GM19238 (cell line): ENCODE measurements at regions not wholly inside any gene's neighbourhood (a gene's known extent, or its start where the extent isn't known, plus 50 kb on each side); places are given as distances from the start of the nearest gene placed in this dataset.
"Not testable (repeated sequence)": the region's sequence is repeated elsewhere in the genome, so short reads cannot be mapped to it uniquely, and the experiment has no call there.

ENCODE experiments used
- DNase-seq: peaks from one replicate; pipeline ENCODE4 v3.0.0; 2011; ENCODE audit warnings: low spot score; ENCODE audit not compliant: insufficient read length

GRCh38 chrX:39039890-39040289 lies 238.6 kb downstream of the MID1IP1 start:
- no peak for DNase-seq

- no peak for DNase-seq
Observed at GRCh38 chrX:39043838-39044550, 242.7 kb downstream of the MID1IP1 start.

GRCh38 chrX:39047174-39047573 lies 245.9 kb downstream of the MID1IP1 start:
- no peak for DNase-seq

- no peak for DNase-seq
Observed at GRCh38 chrX:39049975-39050374, 248.7 kb downstream of the MID1IP1 start.

GRCh38 chrX:39050427-39050826 lies 249.2 kb downstream of the MID1IP1 start:
- no peak for DNase-seq

GRCh38 chrX:39052751-39053150 lies 251.5 kb downstream of the MID1IP1 start:
- no peak for DNase-seq

- DNase-seq: no peak
Observed at GRCh38 chrX:39058724-39059123, 257.5 kb downstream of the MID1IP1 start.

- no peak for DNase-seq
Observed at GRCh38 chrX:39059866-39060265, 258.6 kb downstream of the MID1IP1 start.

- no peak for DNase-seq
Observed at GRCh38 chrX:39063037-39063436, 261.8 kb downstream of the MID1IP1 start.

GRCh38 chrX:39063702-39064101 lies 262.4 kb downstream of the MID1IP1 start:
- no peak for DNase-seq

GRCh38 chrX:39065051-39065871 lies 264.0 kb downstream of the MID1IP1 start:
- no peak for DNase-seq

- no peak for DNase-seq
Observed at GRCh38 chrX:39067866-39068265, 266.6 kb downstream of the MID1IP1 start.

GRCh38 chrX:39068634-39069033 lies 267.4 kb downstream of the MID1IP1 start:
- not testable (repeated sequence) for DNase-seq

GRCh38 chrX:39070009-39070408 lies 268.8 kb downstream of the MID1IP1 start:
- no peak for DNase-seq

- DNase-seq: no peak
Observed at GRCh38 chrX:39073131-39073530, 271.9 kb downstream of the MID1IP1 start.

GRCh38 chrX:39096599-39096998 lies 295.3 kb downstream of the MID1IP1 start:
- no peak for DNase-seq

GRCh38 chrX:39104745-39105144 lies 303.5 kb downstream of the MID1IP1 start:
- DNase-seq: no peak

GRCh38 chrX:39112143-39112542 lies 310.9 kb downstream of the MID1IP1 start:
- DNase-seq: no peak

GRCh38 chrX:39115166-39115565 lies 313.9 kb downstream of the MID1IP1 start:
- DNase-seq: no peak

GRCh38 chrX:39117101-39117500 lies 315.8 kb downstream of the MID1IP1 start:
- no peak for DNase-seq

- DNase-seq: no peak
Observed at GRCh38 chrX:39121903-39122302, 320.6 kb downstream of the MID1IP1 start.

- DNase-seq: no peak
Observed at GRCh38 chrX:39125834-39126233, 324.6 kb downstream of the MID1IP1 start.

- no peak for DNase-seq
Observed at GRCh38 chrX:39133971-39134370, 332.7 kb downstream of the MID1IP1 start.
